Smooth muscle cell (in vitro differentiated cells): ENCODE measurements at regions not wholly inside any gene's neighbourhood (a gene's known extent, or its start where the extent isn't known, plus 50 kb on each side); places are given as distances from the start of the nearest gene placed in this dataset.

Experiments used
- DNase-seq: peaks from one replicate; lab custom pipeline; 2025; ENCODE audit not compliant: unreplicated experiment; lab: John Stamatoyannopoulos, UW
- H2AFZ ChIP-seq: fragments of 200-600 bp; sonication (generic); 2 replicates; pipeline ENCODE4 v1.6.0; 2016; ENCODE audit warnings: antibody characterized with exemption, low read depth, mild to moderate bottlenecking
- H3F3A ChIP-seq: fragments of 200-600 bp; sonication (generic); 2 replicates; pipeline ENCODE4 v1.6.0; 2017; ENCODE audit warnings: antibody characterized with exemption, low read depth
- H3K27ac ChIP-seq: fragments of 200-600 bp; sonication (generic); 2 replicates; pipeline ENCODE4 v1.5.1; 2016; ENCODE audit warnings: low read depth, mild to moderate bottlenecking
- H3K27me3 ChIP-seq: fragments of 200-600 bp; sonication (generic); 2 replicates; pipeline ENCODE4 v1.6.1; 2016; ENCODE audit warnings: low read depth, mild to moderate bottlenecking
- H3K36me3 ChIP-seq: fragments of 200-600 bp; sonication (generic); 2 replicates; pipeline ENCODE4 v1.5.1; 2016; ENCODE audit warnings: low read depth
- H3K4me1 ChIP-seq: fragments of 200-600 bp; sonication (generic); 2 replicates; pipeline ENCODE4 v1.5.1; 2016; ENCODE audit warnings: low read depth
- H3K4me2 ChIP-seq: fragments of 200-600 bp; sonication (generic); 2 replicates; pipeline ENCODE4 v1.6.0; 2016; ENCODE audit warnings: mild to moderate bottlenecking
- H3K4me3 ChIP-seq: fragments of 200-600 bp; sonication (generic); 2 replicates; pipeline ENCODE4 v1.5.1; 2016; ENCODE audit warnings: mild to moderate bottlenecking
- H3K79me2 ChIP-seq: fragments of 200-600 bp; sonication (generic); 2 replicates; pipeline ENCODE4 v1.6.0; 2016; ENCODE audit warnings: low read depth, mild to moderate bottlenecking
- H3K9ac ChIP-seq: fragments of 200-600 bp; sonication (generic); 2 replicates; pipeline ENCODE4 v1.6.0; 2016; ENCODE audit warnings: low read depth
- H3K9me3 ChIP-seq: fragments of 200-600 bp; sonication (generic); replicated peaks from 2 replicates; pipeline ENCODE4 v1.5.1; 2016; ENCODE audit warnings: low read depth
- H4K20me1 ChIP-seq: fragments of 200-600 bp; sonication (generic); 2 replicates; pipeline ENCODE4 v1.6.0; 2016; ENCODE audit warnings: low read depth
- CTCF ChIP-seq: fragments of 200-600 bp; sonication (generic); IDR thresholded peaks from 2 replicates; pipeline ENCODE4 v1.5.1; 2017; ENCODE audit warnings: borderline replicate concordance, mild to moderate bottlenecking, antibody characterized with exemption; ENCODE audit not compliant: insufficient read depth, poor library complexity, severe bottlenecking
- WGBS: methylation state at CpG from one replicate; pipeline ENCODE4 v1.1.7; 2016; ENCODE audit warnings: low lambda C conversion rate; 5-methylcytosine and 5-hydroxymethylcytosine counted together

- 96% methylated on average over 1 of the region's 1 CpG for WGBS
- H4K20me1 ChIP-seq = no peaks in the 10 kb centered on the region
- H3K27me3 ChIP-seq = no peaks in the 10 kb centered on the region
- H3K4me3 ChIP-seq = no peak overlapping the region
- no peaks in the 10 kb centered on the region for H3K79me2 ChIP-seq
- no peak overlapping the region for H3K9ac ChIP-seq
- no peak overlapping the region for H3K27ac ChIP-seq
- H3F3A ChIP-seq = no peaks in the 10 kb centered on the region
- no peak for TF ChIP-seq CTCF
- no peak overlapping the region for H3K4me2 ChIP-seq
- DNase-seq = no peak
- H3K36me3 ChIP-seq = no peaks in the 10 kb centered on the region
- H3K9me3 ChIP-seq = no peaks in the 10 kb centered on the region
- H3K4me1 ChIP-seq = peaks cover 3% of the 10 kb centered on the region
- H2AFZ ChIP-seq = no peak overlapping the region
Measured at GRCh38 chr12:66739266-66739665, 60.4 kb upstream of the GRIP1 start.

- no peak overlapping the region for H3K9ac ChIP-seq
- no peaks in the 10 kb centered on the region for H3K36me3 ChIP-seq
- no peaks in the 10 kb centered on the region for H3K9me3 ChIP-seq
- H2AFZ ChIP-seq = no peak overlapping the region
- H3K4me1 ChIP-seq = no peaks in the 10 kb centered on the region
- H3K27ac ChIP-seq = no peak overlapping the region
- no peak overlapping the region for H3K4me2 ChIP-seq
- DNase-seq = no peak
- no peaks in the 10 kb centered on the region for H3K79me2 ChIP-seq
- H3F3A ChIP-seq = no peaks in the 10 kb centered on the region
- 87% methylated on average over 4 of the region's 4 CpGs for WGBS
- no peaks in the 10 kb centered on the region for H3K27me3 ChIP-seq
- no peaks in the 10 kb centered on the region for H4K20me1 ChIP-seq
- no peak for TF ChIP-seq CTCF
- H3K4me3 ChIP-seq = no peak overlapping the region
Measured at GRCh38 chr12:66739940-66740651, 61.2 kb upstream of the GRIP1 start.

GRCh38 chr12:66740732-66741131, 61.9 kb upstream of the GRIP1 start:
- WGBS = 73% methylated on average over 2 of the region's 2 CpGs
- no peak for DNase-seq
- no peaks in the 10 kb centered on the region for H3K9me3 ChIP-seq
- no peaks in the 10 kb centered on the region for H3K79me2 ChIP-seq
- no peaks in the 10 kb centered on the region for H3K4me1 ChIP-seq
- no peaks in the 10 kb centered on the region for H3K27me3 ChIP-seq
- no peak overlapping the region for H2AFZ ChIP-seq
- H4K20me1 ChIP-seq = no peaks in the 10 kb centered on the region
- no peak overlapping the region for H3K27ac ChIP-seq
- no peaks in the 10 kb centered on the region for H3F3A ChIP-seq
- no peak overlapping the region for H3K4me3 ChIP-seq
- no peak overlapping the region for H3K9ac ChIP-seq
- TF ChIP-seq CTCF = no peak
- H3K4me2 ChIP-seq = no peak overlapping the region
- H3K36me3 ChIP-seq = no peaks in the 10 kb centered on the region

GRCh38 chr12:66741919-66742318, 63.0 kb upstream of the GRIP1 start:
- Histone ChIP-seq H3K4me3 (no peak overlapping the region), H3K79me2 (no peaks in the 10 kb centered on the region), H3K9ac (no peak overlapping the region), H2AFZ (no peak overlapping the region), H4K20me1 (no peaks in the 10 kb centered on the region), H3K4me1 (peaks cover 3% of the 10 kb centered on the region), H3K4me2 (no peak overlapping the region), H3K36me3 (no peaks in the 10 kb centered on the region), H3K9me3 (no peaks in the 10 kb centered on the region), H3K27me3 (no peaks in the 10 kb centered on the region), H3F3A (no peaks in the 10 kb centered on the region), H3K27ac (no peak overlapping the region)
- no peak for TF ChIP-seq CTCF
- no peak for DNase-seq
